Upper lobe of right lung (tissue), 1 donor: ENCODE measurements at regions not wholly inside any gene's neighbourhood (a gene's known extent, or its start where the extent isn't known, plus 50 kb on each side); places are given as distances from the start of the nearest gene placed in this dataset.

Experiments used
- ATAC-seq: fragments of 200-7000 bp; cut with Tn5 transposase; one replicate; pipeline ENCODE4 v1.9.1; 2020; ENCODE audit warnings: mild to moderate bottlenecking, moderate library complexity
- DNase-seq: peaks from one replicate; pipeline ENCODE4 v3.0.0-alpha.2; 2020
- H3K27ac ChIP-seq: fragments of 200-600 bp; one replicate; pipeline ENCODE4 v1.8.0; 2022
- H3K27me3 ChIP-seq: fragments of 200-600 bp; one replicate; pipeline ENCODE4 v1.8.0; 2022; ENCODE audit warnings: mild to moderate bottlenecking
- H3K36me3 ChIP-seq: fragments of 200-600 bp; one replicate; pipeline ENCODE4 v1.8.0; 2022
- H3K4me1 ChIP-seq: fragments of 200-600 bp; one replicate; pipeline ENCODE4 v1.8.0; 2022
- H3K4me3 ChIP-seq: fragments of 200-600 bp; one replicate; pipeline ENCODE4 v1.8.0; 2022; ENCODE audit warnings: mild to moderate bottlenecking
- H3K9me3 ChIP-seq: fragments of 200-600 bp; one replicate; pipeline ENCODE4 v1.8.0; 2022
- intact Hi-C: fragments of 100-400 bp; cut with DNase I; formaldehyde crosslinking; loops from one replicate; pipeline ENCODE4 v1.11.0; 2022
- TF ChIP-seq, protein P1 (sequence below): fragments of 200-600 bp; IDR thresholded peaks from one replicate; pipeline ENCODE4 v1.8.0; 2022; ENCODE audit warnings: antibody characterized with exemption
- donor health status: DM: no; HTN: yes; CAD: no; lungs with severe emphysema.

DNA sequence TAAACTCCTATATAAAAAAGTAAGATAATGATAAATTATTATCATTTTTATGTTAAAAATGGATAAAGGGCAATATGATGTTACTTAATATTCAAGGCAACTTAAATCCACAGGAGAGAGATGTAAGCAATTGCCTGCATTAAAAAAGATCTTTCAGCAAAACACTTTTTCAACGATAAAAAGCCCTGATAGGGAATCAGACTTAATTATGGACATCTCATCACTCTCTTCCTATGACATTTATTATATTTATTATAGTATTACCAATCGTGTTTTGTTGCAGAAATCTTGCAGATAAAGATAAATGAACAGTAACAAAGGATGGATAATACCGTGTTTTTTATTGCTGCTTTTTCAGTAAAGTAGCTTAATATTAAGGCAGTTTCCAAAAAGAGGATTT lies 178.5 kb downstream of the SH2D1A start:
- no peaks in the 10 kb centered on the region for H3K36me3 ChIP-seq
- no peak for DNase-seq
- TF ChIP-seq, protein P1, sequence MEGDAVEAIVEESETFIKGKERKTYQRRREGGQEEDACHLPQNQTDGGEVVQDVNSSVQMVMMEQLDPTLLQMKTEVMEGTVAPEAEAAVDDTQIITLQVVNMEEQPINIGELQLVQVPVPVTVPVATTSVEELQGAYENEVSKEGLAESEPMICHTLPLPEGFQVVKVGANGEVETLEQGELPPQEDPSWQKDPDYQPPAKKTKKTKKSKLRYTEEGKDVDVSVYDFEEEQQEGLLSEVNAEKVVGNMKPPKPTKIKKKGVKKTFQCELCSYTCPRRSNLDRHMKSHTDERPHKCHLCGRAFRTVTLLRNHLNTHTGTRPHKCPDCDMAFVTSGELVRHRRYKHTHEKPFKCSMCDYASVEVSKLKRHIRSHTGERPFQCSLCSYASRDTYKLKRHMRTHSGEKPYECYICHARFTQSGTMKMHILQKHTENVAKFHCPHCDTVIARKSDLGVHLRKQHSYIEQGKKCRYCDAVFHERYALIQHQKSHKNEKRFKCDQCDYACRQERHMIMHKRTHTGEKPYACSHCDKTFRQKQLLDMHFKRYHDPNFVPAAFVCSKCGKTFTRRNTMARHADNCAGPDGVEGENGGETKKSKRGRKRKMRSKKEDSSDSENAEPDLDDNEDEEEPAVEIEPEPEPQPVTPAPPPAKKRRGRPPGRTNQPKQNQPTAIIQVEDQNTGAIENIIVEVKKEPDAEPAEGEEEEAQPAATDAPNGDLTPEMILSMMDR, result no peak
- ATAC-seq, result no peak
- no peaks in the 10 kb centered on the region for H3K9me3 ChIP-seq
- H3K4me3 ChIP-seq, result no peak overlapping the region
- H3K27ac ChIP-seq, result no peak overlapping the region
- H3K4me1 ChIP-seq, result no peaks in the 10 kb centered on the region
- H3K27me3 ChIP-seq, result no peaks in the 10 kb centered on the region
- intact Hi-C loops, result no loop called here

DNA sequence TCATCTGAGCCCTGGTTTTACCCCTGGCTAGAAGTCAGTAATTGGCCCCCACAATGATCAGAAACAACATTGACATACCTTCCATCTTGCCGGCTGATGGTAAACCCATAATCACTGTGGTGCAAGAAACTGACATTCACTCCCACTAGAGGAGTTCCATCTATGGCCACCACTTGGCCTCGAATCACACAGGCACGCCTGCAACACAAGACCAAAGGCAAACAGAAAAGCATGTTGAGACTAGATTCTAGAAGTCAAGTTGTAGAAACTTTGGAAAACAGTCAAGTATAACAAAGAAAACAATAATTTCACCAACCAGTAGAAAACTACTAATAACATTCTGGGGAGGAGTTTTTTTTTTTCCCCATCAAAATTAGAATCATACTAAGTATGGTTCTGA lies 183.4 kb downstream of the SH2D1A start:
- intact Hi-C loops, result no loop called here

DNA sequence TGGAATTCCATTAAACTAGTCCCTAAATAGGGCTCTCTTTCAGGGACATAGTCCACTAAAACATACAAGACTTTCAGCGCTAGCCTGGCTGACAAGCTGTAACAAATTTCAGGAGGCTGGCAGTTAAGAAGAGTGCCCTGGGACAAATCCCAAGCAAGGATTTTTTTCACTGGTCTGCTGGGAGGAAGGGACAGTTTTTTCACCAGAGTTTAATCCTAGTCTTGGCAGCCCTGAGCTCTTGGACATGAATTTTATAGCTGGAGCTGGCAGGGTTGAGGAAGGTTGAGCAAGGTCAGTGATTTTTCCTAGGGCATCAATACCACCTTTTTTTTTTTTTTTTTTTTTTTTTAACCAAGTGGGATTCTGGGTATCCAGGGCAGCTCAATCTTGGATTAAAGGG lies 184.4 kb downstream of the SH2D1A start:
- Histone ChIP-seq H3K9me3 (no peaks in the 10 kb centered on the region), H3K27me3 (no peaks in the 10 kb centered on the region), H3K27ac (no peak overlapping the region), H3K4me1 (no peaks in the 10 kb centered on the region), H3K36me3 (no peaks in the 10 kb centered on the region), H3K4me3 (no peak overlapping the region)
- ATAC-seq (no peak), DNase-seq (no peak)
- TF ChIP-seq, protein P1, result no peak
- intact Hi-C loops, result no loop called here

More for the DNA sequence above, 183.4 kb downstream of the SH2D1A start:
- Histone ChIP-seq H3K36me3 (no peaks in the 10 kb centered on the region), H3K27ac (no peak overlapping the region), H3K4me3 (no peak overlapping the region), H3K4me1 (no peaks in the 10 kb centered on the region), H3K27me3 (no peaks in the 10 kb centered on the region), H3K9me3 (no peaks in the 10 kb centered on the region)
- TF ChIP-seq, protein P1, result no peak
- DNase-seq (no peak), ATAC-seq (no peak)

DNA sequence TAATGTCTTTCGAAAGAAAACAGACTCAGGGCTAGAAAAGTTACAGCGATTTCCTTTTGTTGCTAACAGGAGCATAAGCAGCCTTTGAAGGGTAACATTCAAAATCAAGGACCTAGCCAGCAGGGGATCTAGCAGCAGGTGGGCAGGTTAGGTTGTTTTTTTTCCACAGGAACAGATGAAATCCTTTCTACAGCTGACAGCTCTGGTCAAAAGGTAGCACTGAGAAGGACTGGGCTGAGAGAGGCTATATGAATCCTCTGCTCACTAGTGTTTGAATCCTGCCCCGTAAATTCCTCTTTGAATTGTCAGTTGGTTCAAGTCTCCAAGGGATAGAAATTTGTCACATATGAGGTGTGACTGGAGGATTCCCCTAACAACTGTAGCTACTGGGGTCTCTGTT lies 188.2 kb downstream of the SH2D1A start:
- intact Hi-C loops, result no loop called here
- TF ChIP-seq, protein P1, result no peak
- H3K27ac ChIP-seq, result no peak overlapping the region
- ATAC-seq, result no peak
- H3K4me1 ChIP-seq, result no peaks in the 10 kb centered on the region
- no peaks in the 10 kb centered on the region for H3K36me3 ChIP-seq
- H3K27me3 ChIP-seq, result no peaks in the 10 kb centered on the region
- no peak for DNase-seq
- H3K9me3 ChIP-seq, result no peaks in the 10 kb centered on the region
- H3K4me3 ChIP-seq, result no peak overlapping the region

DNA sequence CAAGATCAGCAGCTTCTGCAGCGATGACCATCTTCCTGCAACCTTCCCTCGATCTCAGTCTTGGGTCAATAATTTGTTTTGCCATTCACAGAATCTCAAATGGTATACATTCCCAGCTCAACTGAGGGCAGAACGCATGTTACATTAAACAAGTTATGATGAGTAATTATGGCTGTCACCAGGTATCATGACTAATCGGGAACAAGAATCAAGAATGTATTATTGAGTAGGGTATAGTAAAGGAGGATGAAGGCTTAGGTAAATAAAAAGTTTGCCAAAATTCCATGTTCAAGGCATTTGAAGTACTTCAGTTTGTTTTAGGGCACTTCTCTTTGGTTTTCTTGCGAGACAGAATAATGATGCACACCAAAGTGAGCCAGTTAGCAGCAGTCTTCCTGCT lies 194.1 kb downstream of the SH2D1A start:
- Histone ChIP-seq H3K36me3 (no peaks in the 10 kb centered on the region), H3K4me3 (no peak overlapping the region), H3K9me3 (no peaks in the 10 kb centered on the region), H3K27ac (no peak overlapping the region), H3K27me3 (no peaks in the 10 kb centered on the region), H3K4me1 (no peaks in the 10 kb centered on the region)
- DNase-seq (no peak), ATAC-seq (no peak)
- TF ChIP-seq, protein P1, result no peak
- intact Hi-C loops, result no loop called here

DNA sequence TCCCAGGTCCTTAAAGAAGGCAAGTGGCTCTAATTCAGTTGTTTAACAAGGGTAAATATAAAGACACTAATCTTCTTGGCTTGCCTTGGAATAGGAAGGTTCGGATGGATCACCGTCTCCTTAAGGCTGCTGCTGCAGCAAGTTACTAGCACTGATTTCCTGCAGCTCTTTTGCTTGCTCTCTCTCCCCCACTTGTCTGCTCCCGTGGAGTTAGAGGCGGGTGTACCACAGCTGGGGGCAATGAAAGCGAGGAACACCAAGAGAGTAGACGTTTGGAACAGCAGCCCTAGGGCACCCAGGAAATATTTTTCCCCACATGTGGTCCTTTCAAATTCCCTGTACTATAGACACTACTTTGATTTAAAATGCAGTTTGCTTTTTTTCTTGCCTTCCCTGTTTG lies 202.2 kb downstream of the SH2D1A start:
- no peaks in the 10 kb centered on the region for H3K36me3 ChIP-seq
- no peak overlapping the region for H3K4me3 ChIP-seq
- intact Hi-C loops, result no loop called here
- no peaks in the 10 kb centered on the region for H3K9me3 ChIP-seq
- H3K27ac ChIP-seq, result no peak overlapping the region
- H3K27me3 ChIP-seq, result no peaks in the 10 kb centered on the region
- TF ChIP-seq, protein P1, result no peak
- no peak for ATAC-seq
- no peak for DNase-seq
- H3K4me1 ChIP-seq, result no peaks in the 10 kb centered on the region
